ENCODE measurements at regions not wholly inside any gene's neighbourhood (a gene's known extent, or its start where the extent isn't known, plus 50 kb on each side); places are given as distances from the start of the nearest gene placed in this dataset.

DNA sequence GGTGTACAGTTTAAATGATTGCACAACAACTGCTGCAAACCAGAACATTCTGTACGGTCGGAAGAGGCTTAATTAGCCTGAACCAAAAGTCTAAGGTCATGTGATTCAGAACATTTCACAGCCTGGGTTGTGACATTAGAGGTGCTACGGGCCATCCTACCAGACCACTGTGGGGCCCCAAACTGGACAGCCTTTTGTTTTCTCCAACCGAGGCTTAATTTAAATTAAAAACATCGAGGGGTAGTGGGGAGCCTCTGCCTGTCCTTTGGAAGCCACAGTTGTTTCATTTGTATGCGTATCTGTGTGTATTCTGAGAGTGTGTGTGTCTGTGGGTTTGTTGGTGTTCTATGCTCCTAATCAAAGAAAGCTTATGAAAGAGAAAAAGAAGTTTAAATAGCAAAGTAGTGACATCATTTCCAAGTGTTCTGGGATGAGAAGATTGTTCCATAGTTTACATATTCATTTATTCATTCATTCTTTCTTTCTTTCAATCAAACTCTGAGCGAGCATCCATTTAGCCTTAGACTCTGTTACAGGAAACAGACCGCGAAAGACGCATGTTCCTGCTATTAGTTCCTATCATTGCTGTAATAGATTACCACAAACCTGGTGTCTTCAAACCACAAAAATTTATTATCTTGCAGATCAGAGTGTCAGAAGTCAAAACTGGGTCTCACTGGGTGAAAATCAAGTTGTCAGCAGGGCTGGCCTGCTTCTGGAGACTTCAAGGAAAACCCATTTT, 444.8 kb downstream of the FOXO1 start:
- TF ChIP-seq, protein P1, sequence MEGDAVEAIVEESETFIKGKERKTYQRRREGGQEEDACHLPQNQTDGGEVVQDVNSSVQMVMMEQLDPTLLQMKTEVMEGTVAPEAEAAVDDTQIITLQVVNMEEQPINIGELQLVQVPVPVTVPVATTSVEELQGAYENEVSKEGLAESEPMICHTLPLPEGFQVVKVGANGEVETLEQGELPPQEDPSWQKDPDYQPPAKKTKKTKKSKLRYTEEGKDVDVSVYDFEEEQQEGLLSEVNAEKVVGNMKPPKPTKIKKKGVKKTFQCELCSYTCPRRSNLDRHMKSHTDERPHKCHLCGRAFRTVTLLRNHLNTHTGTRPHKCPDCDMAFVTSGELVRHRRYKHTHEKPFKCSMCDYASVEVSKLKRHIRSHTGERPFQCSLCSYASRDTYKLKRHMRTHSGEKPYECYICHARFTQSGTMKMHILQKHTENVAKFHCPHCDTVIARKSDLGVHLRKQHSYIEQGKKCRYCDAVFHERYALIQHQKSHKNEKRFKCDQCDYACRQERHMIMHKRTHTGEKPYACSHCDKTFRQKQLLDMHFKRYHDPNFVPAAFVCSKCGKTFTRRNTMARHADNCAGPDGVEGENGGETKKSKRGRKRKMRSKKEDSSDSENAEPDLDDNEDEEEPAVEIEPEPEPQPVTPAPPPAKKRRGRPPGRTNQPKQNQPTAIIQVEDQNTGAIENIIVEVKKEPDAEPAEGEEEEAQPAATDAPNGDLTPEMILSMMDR (IDR thresholded peaks at IDR 0.05; ENCODE audit: insufficient read depth, low read depth, low read length), result no peak
- TF ChIP-seq EZH2 (IDR thresholded peaks at IDR 0.05; ENCODE audit: insufficient read depth, low read length), result no peak

Measured in astrocyte (in vitro differentiated cells and primary cell).